ENCODE measurements at regions not wholly inside any gene's neighbourhood (a gene's known extent, or its start where the extent isn't known, plus 50 kb on each side); places are given as distances from the start of the nearest gene placed in this dataset.

DNA sequence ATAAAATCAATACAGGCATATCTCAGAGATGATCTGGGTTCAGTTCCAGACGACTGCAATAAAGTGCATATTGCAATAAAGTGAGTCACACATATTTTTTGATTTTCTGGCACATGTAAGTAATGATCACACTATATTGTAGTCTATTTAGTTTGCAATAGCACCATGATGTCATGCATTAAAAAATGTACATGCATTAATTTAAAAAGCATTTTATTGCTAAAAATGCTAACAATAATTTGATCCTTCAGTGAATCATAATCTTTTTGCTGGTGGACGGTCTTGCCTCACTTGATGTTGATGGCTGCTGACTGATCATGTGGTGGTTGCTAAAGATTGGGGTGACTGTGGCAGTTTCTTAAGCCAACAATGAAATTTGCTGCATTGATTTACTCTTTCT, 511.1 kb downstream of the OTOL1 start:
- DNase-seq (ENCODE audit: low read depth, low spot score) = no peak

GRCh38 chr3:162012633-162013032, 516.0 kb downstream of the OTOL1 start:
- DNase-seq (ENCODE audit: low read depth, low spot score) = no peak

- DNase-seq (ENCODE audit: low read depth, low spot score) = no peak
Measured at GRCh38 chr3:162014284-162014683, 517.7 kb downstream of the OTOL1 start.

- DNase-seq (ENCODE audit: low read depth, low spot score) = no peak
Measured at GRCh38 chr3:162015856-162016255, 519.2 kb downstream of the OTOL1 start.

GRCh38 chr3:162019817-162020216, 523.2 kb downstream of the OTOL1 start:
- DNase-seq (ENCODE audit: low read depth, low spot score) = no peak

DNA sequence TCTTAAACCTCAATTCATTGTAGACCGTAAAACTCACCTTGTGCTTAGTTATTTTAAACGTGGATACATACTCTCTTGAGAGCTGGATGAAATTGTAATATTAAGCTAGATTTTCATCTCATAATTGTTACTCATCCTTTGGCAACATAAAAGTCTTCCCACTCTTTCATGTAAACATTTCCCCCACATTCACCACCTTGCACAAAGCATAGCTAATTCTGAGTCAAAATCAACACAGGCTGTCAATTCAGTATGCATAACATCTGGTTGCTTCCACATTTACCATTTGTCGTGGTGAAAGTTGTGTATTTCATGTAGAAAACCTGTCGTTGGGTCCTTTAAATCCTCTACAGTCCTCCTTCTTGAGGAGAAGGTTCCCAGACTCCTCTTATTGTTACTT, 524.6 kb downstream of the OTOL1 start:
- DNase-seq (ENCODE audit: low read depth, low spot score) = no peak

- no peak for DNase-seq (ENCODE audit: low read depth, low spot score)
Measured at GRCh38 chr3:162022911-162023310, 526.3 kb downstream of the OTOL1 start.

- DNase-seq (ENCODE audit: low read depth, low spot score) = no peak
Measured at GRCh38 chr3:162029736-162030135, 533.1 kb downstream of the OTOL1 start.

DNA sequence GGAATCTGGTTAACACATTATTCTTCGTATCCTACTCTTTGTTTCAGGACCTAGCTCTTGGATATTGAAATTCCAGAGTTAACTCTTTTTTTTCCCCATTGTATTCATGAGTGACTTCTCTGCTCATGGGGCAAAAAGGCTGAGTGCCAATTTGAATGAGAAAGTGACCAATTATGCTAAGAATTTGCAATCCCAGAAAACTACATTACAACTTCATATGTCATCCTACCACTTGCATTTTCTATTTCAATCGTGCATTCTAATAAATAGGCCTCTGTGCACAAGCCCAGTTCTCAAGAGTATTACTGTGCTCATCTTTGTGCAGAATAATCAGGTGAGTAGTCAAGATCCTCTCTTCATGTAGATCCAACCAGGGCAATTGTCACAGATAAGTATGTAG, 537.8 kb downstream of the OTOL1 start:
- no peak for DNase-seq (ENCODE audit: low read depth, low spot score)

DNA sequence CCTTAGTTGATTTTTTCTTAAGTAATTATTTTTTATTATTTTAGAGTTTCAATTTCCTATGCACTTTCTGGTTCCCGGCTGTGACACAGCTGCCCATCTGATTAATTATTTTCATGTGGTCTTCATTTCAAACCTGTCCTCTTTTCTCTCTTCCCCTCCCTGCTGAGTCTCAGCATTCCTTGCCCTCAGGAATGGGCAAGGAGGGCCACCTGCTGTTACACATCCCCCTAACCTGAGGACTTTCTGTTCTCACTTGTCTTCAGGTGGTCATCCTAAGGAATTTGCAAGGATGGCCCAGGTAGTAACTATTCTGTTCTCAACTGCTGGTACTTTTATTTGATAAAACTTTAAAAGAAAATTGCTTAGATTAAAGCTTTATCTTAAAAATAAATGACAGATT, 545.0 kb downstream of the OTOL1 start:
- DNase-seq (ENCODE audit: low read depth, low spot score) = no peak

DNA sequence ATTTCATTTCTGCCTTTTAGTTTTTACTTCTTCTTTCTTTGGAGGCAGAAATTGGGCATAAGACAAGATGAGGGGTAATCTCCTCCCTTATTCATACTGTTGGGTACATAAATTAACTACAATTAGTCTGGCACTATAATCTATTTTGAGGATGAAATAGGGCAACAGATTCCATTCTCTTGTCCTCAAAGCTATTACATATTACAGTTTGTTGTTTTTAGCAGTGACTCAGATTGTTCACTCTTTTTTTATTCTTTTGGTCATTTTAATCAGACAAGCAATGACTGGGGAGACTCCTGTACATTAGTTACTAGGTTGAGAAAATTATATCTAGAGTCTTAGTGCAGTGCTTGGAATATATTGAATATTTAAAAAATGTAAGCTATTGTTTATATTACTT, 556.0 kb downstream of the OTOL1 start:
- no peak for DNase-seq (ENCODE audit: low read depth, low spot score)

GRCh38 chr3:162072656-162073164, 576.1 kb downstream of the OTOL1 start:
- no peak for DNase-seq (ENCODE audit: low read depth, low spot score)

DNA sequence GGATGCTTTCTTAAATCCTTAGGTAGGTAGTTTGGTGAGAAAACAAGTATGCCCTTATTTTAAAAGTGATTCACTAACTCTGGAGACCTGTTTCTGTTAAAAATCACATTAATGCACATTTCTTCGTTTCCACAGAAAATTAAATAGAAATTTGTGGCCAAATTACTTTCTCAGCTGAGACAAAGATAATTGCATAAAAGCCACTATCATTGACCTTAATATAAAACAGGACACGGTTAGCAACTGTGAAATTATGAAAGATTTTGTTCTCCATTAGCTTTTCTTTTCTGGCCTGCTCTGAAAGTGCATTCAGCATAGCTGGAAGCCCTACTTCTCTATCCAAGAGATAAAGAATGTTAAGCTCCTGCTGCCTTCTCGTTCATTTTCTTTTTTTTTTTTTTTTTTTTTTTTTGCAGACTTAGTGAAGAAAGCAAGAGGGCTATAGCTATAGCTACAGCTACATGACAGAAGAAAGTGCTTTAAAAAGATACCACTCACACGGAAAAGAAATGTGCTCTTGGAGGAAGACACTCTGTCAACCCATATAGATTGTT, 576.9 kb downstream of the OTOL1 start:
- no peak for DNase-seq (ENCODE audit: low read depth, low spot score)

- DNase-seq (ENCODE audit: low read depth, low spot score) = no peak
Measured at GRCh38 chr3:162077108-162077507, 580.5 kb downstream of the OTOL1 start.

DNA sequence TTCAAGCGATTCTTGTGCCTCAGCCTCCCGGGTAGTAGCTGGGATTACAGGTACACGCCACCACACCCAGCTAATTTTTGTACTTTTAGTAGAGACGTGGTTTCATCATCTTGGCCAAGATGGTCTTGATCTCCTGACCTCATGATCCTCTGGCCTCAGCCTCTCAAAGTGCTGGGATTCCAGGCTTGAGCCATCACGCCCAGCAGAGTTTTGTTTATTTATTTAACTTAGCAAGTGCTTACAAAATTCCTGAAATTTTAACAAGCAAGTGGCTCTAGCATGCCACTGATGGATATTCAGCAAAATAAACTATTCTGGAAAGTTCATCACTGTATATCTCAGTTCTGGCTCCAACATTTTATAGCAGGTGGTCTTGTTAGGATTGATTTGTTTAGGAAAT, 585.9 kb downstream of the OTOL1 start:
- DNase-seq (ENCODE audit: low read depth, low spot score) = no peak

GRCh38 chr3:162087361-162087760, 590.8 kb downstream of the OTOL1 start:
- DNase-seq (ENCODE audit: low read depth, low spot score) = no peak

DNA sequence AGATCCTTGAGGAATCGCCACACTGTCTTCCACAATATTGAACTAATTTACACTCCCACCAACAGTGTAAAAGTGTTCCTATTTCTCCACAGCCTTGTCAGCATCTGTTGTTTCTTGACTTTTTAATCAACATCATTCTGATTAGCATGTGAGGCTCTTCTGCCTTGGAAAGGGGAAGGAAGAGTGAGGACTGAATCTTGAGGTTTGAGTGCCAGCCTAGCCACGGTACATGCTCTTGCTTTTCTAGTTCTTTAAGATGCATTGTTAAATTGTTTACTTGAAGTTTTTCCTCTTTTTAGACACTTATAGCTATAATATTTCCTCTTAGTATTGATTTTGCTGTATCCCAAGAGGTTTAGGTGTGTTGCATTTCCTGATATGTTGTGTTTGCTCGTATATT, 596.1 kb downstream of the OTOL1 start:
- no peak for DNase-seq (ENCODE audit: low read depth, low spot score)

DNA sequence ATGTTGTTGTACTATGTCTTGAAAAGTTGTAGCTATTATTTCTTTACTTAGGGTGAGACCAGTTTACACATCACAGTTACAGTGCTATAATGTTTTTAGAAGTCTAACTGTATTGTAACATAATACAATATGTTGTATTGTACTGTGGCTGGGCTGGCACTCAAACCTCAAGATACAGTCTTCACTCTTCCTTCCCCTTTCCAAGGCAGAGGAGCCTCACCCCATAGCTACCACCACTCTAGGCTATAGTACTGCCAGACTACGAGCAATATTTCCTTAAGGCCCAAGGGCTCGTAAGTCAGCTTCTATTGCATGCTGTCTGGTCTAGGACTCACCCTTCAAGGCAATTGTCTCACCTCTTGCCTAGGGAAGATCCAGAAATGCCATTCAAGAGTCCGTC, 597.7 kb downstream of the OTOL1 start:
- DNase-seq (ENCODE audit: low read depth, low spot score) = no peak

GRCh38 chr3:162096874-162097273, 600.3 kb downstream of the OTOL1 start:
- DNase-seq (ENCODE audit: low read depth, low spot score) = no peak

GRCh38 chr3:162103808-162104207, 607.2 kb downstream of the OTOL1 start:
- no peak for DNase-seq (ENCODE audit: low read depth, low spot score)

DNA sequence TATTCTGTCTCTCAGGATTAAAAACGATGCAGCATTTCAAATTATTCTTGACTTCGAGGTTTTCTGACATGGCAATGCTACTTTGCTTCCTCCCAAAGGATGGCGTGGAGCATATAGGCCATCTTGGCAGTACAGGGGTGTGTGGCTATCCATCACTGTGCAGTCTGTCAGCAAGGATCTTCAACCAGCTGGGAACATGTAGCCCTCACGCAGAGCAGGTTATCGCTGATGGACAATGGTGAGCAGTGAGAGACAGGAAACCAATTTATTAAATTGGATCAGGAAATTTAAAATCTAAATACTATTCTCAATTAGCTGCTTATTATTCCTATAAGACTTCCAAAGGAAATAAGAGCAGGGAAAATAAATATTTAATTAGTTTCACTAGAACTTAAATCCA, 615.3 kb downstream of the OTOL1 start:
- DNase-seq (ENCODE audit: low read depth, low spot score) = no peak

DNA sequence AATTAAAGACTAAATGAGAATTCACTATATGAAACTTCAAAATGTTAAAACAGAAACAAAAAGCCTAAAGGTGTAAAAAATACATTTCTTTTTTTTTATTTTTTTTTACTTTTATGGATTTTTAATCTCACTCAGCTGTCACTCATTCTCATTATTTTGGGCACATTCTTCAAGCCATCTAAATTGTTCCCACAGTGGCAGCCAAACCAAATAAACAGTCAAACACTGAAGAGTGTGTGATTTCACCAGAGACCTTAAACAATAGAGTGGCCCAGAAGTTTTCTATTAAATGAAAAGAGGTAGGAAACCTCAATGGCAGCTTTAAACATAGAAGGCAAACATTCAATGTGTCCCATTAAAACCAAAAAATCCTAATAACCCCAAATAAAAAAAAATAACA, 616.1 kb downstream of the OTOL1 start:
- DNase-seq (ENCODE audit: low read depth, low spot score) = no peak

DNA sequence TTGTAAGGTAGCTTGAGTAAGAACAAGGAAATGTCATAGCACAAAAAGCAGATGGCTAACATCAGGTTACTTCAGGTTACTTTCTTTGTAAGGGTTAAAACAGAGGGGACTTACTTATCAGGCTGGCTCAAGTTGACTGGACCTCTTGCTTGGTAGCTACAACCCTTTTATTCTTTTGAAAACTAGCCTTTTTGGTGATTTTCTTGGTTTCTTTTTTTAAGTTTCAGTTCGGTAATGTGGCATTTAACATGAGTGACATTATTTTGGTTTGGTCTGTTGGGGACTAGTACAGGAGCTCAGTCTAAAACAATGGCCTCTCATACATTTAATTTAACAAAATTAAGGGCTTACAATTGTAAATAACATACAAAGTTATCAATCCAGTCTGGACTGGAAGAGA, 621.4 kb downstream of the OTOL1 start:
- no peak for DNase-seq (ENCODE audit: low read depth, low spot score)

- no peak for DNase-seq (ENCODE audit: low read depth, low spot score)
Measured at GRCh38 chr3:162119651-162120050, 623.0 kb downstream of the OTOL1 start.
